ENCODE measurements at regions not wholly inside any gene's neighbourhood (a gene's known extent, or its start where the extent isn't known, plus 50 kb on each side); places are given as distances from the start of the nearest gene placed in this dataset.
"Not testable (repeated sequence)": the region's sequence is repeated elsewhere in the genome, so short reads cannot be mapped to it uniquely, and the experiment has no call there.

DNA sequence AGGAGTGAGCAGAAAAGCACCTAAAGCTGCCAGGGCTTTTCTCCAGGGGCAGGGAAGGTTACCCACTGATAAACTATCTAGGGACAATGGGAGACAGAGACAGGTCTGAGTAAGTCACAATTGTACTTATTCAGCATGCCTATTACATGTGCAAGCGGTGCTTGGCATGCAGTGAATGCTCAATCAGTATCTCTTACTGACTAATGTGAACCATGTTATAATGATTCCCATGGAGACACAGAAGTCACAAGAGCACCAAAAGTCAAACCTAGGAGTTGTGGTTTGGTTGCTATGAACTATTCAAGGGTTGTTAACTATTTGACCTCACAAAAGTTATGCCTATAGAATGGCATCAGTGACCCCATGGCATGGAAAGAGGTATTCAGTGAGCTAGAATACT is 50.0 kb upstream of the RASGRP1 start:
- no peak for FAIRE-seq
- DNase-seq (ENCODE audit: insufficient read length, low spot score), result no peak

DNA sequence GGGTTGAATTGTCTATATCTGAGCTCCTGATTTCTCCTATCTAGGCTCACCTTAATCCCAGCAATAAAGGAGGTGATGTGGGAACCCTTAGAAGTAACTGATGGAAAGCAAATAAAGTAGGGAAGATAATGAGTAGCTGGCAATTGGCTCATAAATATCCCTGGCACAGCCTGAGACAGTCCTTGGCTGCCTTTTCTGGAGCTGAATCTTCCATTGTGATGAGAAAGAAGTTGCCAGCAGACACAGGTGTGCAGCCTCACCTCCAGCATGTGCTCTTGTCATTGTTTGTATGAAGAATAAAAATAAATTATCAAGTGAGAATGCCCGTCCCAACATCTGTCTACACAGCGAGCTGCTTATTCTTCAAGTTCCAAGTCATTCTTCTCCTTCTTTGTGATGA is 53.2 kb upstream of the RASGRP1 start:
- DNase-seq (ENCODE audit: insufficient read length, low spot score), result no peak
- no peak for FAIRE-seq

DNA sequence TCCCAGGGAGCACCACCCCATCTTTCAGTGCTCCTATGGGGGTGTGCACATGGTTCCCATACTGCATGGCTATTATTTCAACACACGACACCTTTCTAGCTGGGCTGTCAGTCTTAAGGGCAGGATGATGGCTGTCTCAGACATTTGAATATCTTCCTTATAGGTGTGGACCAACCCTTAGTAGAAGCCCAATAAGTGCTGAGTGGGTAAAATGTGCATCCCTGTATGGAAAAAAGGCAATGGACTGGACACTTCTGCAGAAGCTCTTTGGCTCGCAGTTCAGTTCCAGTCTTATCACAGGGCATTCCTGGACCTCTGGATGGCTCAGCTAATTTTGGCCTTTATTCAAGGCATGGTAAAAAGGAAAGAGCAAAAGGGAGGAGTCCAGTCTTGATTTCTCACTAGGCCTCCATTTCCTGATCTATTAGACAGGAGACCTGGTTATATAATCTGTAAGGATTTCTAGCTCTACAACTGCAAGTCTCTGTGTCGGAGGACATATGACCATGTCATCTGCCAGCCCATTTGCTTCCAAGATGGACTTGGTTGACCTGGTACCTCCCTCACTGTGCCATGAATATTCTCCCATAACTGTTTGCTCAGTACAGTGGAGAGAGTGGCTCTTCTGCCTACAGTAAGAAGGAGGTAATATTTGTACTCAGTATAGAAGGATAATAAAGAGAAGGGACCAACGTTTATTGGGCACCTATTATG is 53.8 kb upstream of the RASGRP1 start:
- no peak for DNase-seq (ENCODE audit: insufficient read length, low spot score)
- no peak for FAIRE-seq

DNA sequence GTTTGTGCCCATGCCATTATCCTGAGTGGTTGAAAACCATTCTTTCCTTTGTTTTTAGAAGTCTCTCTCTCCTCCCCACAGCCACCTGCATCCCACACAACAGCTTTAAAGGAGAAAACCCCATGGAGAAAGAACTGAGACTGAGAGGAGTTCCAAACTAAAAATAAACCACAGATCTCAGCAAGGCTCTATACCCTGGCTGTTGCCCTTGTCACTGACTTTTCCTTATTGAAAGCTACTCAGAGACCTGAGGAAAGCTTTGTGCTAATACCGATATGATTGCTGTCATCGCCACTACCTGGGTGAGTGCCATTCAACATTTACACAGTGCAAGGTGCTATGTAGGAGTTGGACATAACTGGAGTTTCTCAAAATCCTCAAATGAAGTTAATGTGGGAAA is 55.5 kb upstream of the RASGRP1 start:
- no peak for DNase-seq (ENCODE audit: insufficient read length, low spot score)
- FAIRE-seq, result no peak

DNA sequence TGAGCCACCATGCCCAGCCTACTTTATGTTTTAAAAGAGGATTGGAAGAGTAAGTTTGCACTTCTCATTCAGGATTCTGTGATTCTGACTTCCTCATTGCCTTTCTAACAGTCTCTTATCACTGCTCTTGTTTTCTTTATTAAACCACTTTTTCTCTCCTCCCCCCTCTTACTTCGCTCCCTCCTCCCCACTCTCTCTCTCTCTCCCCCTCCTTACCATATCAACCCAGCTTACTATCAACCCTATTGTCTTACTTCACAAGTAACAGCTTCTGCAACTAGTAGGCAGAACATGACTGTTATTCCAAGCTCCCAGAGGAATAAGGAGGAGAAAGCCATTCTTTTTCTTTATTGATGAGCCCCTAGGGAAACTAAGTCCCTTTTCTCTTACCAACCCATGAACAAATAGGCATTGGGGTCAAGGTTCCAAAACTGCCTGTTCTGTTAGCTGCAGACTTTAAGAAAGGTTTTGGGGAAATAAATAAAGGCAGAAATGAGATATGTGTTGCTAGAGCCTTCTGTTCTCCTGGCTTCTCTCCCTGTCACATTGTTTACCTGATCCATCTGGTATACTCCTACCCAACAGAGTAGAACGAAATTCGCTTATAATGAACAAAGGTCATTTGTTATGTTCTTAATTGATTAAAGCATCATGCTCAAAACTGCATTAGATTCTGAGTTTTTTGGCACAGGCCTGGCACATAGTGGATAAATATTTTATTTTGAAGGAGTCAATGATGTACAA is 56.4 kb upstream of the RASGRP1 start:
- DNase-seq (ENCODE audit: insufficient read length, low spot score) (no peak), FAIRE-seq (no peak)

DNA sequence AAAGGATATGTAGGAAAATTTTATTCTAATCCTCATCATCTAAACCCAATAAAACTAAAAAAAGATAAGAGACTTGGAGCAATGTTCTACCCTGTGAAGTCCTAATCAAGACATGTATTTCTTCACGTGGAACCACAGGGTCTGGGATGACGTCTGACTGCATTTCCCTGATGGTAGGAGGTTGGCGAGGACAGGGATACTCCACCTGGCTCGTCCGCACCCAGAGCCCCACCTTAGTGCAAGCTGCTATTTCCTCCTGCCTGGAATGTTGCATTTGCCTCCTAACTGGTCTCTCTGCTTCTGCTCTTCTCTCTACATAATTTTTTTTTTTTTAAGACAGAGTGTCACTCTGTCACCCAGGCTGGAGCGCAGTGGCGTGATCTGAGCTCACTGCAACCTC is 57.7 kb upstream of the RASGRP1 start:
- DNase-seq (ENCODE audit: insufficient read length, low spot score), result no peak
- FAIRE-seq, result no peak

DNA sequence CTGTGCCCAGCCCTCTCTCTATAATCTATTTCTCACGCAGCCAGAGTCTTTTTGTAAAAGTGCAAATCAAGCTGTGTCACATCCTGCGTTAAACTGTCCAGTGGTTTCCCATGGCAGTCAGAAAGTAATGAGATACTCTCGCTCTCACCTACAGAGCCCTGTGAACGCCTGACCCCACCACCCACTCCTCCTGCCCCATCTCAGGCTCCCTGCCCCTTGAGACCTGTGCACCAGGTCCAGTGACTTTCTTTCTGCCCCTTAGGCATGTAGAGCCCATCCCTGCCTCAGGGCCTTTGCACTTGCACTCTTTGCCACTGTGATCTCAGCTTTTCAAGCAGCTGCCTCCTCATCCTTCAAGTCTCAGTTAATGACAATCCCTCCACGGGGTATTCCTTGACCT is 58.3 kb upstream of the RASGRP1 start:
- DNase-seq (ENCODE audit: insufficient read length, low spot score) (no peak), FAIRE-seq (no peak)

DNA sequence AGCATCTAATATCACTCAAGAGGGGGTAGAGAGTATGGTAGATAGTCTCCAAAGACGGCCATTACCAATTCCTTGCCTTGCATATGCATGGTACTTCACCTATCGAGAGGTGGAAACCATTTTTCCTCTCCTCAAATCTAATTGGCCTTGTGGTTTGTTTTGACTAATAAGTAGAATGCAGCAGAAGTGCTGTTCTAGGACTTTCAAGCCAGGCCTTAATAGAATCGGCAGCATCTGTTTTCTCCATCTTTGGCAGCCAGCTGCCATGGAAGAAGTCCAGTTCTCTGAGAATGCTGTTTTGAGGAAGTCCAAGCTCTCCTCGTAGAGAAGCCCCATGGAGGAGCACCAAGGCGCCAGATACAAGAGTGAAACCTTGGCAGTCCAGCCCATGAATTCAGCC is 59.1 kb upstream of the RASGRP1 start:
- DNase-seq (ENCODE audit: insufficient read length, low spot score) (no peak), FAIRE-seq (no peak)

DNA sequence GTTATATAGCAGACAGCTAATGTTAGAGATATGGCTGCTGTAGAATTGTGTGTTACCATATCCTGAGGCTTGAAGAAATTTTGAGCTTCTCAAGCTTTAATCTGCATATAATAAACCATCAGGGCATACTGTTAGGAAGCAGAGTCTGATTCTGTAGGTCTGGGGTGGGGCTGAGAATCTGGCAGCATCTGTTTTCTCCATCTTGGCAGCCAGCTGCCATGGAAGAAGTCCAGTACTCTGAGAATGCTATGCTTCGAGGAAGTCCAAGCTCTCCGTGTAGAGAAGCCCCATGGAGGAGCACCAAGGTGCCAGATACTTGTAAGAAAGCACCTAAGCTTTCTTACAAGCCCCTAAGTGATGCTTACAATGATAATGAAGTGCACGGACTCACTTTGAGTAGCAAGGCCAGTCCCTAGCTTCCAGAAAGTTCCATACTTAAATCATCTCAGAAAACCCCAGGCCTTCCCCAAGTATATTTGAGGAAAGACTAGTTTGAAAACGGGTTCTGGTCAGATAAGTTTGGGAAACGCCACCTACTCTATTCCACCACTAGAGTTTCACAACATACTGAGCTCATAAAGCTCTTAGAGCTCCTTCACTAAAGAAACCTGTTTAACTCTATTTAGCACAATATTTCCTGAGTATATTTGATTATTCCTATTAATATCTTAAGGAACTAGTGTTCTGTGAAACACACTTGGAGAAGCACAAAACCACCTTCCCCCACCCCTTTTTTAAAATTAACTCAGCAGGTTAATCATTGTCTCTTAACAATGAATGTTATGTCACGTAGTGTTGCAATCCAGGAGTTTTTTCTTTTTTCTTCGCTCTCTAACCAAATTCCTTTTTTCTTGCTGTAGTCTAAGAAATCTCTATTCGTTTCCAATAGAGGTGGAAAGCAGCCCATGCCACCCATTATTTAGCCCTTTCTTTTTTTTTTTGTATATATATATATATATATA is 59.9 kb upstream of the RASGRP1 start:
- no peak for DNase-seq (ENCODE audit: insufficient read length, low spot score)
- no peak for FAIRE-seq

DNA sequence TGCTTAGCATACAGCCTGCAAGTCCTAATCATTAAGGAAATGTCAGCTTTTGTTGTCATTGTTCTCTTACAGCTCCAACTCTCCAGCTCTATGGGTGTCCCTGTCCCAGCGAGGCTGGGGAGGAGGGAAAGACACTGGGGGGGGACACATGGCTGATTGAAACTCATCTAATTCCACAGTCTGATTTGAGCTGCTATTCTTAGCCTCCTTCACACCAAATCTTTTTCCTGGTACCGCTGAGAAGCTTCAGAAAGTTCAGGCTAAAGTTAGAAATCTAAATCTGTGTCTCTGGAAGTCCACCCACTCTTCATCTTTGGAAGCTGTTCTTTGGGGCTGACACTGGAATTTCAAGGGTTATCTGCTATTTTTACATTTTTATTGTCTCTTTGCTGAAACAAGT is 61.3 kb upstream of the RASGRP1 start:
- no peak for FAIRE-seq

DNA sequence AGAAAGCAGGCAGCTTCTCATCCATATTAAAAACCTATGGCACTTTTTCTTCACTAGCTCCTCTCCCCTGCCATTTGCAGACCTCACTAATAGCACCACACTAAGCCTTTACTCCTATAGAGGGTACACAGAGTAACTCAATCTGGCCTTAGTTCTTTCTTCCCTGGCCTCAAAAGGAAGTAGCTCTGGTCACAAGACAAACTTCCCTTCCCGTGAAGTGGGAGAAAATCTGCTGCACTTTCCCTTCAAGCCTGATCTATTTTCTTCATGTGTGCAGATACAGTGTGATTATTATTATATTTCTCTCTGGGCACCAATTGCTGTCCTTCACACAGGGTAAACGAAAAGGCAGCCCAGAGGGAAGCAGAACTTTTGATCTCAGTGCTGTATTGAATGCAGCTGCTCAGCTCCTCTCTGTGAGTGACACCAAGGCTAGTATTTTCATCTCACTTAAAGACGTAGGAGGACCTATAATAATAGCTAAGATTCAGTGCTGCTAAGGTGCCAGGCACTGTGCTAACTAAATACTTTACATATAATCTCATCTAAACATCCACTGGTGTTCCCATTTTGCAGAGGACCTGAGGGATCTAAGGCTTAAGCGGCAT is 61.9 kb upstream of the RASGRP1 start:
- FAIRE-seq (no peak), DNase-seq (ENCODE audit: insufficient read length, low spot score) (no peak)

More for the DNA sequence above, 61.3 kb upstream of the RASGRP1 start:
- DNase-seq (ENCODE audit: insufficient read length, low spot score), result no peak

DNA sequence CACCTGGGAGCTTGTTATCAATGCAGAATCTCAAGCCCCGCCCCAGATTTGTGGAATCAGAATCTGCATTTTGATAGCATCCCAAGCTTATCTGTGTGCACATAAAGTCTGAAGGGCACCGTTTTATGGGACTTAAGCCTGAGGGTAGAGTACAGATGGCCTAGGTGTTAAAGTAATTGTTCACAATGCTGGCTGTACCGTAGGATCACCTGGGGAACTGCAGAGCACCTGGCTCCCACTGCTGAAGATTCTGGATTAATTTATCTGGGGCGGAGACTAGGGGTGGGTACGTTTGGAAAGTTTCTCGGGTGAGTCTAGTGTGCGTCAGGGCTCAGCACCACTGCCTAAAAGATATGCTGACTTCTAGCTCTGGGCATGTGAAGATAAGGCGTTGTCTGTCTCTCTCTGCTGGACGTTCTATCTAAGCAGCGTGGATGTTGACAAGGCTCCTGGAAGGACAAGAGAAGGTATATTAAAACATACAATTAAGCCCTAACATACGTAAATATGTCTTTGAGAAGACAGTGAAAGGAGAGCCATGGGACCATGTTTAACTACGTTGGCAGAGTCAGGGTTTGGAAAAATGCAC is 63.2 kb upstream of the RASGRP1 start:
- DNase-seq (ENCODE audit: insufficient read length, low spot score) (no peak), FAIRE-seq (no peak)

DNA sequence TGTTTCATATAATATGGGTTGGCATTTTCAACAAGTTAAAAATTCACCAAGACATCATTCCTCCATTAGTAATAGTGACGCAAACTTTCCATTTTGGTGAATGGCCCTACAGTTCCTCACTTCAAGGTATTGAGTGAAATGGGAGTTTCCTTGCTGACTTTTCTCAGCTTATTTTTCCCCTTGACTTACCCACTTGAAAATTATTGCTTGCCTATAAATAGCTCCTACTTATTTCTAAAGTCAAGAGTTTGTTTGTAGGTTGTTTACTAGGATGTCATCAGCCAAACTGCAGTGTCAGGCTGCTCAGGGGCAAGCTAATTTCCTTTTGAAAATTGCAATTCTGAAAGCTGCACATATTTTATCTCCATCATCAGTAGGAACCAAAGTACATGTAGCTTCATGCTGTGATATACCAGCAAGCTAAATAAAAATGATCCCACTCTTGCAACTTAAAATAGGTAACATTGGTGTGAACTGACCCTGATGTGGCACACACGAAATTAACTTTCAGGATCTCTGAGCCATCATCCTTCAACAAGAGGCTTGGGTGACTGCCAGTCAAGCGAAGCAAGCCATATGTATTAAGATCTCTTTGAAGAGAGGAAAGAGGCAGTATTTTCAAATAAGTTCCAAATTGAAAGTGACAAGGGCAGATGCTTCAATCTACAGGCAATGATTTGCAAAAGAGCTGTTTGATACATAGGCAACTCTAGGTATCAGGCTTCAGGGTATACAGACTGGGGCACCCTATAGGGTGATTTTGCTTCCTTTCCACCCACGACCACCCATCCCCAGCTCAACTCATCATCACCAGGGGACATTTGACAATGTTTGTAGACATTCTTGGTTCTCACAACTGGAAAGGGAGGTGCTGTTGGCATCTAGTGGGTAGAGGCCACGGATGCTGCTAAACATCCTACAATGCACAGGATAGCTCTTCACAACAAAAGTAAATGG is 66.8 kb upstream of the RASGRP1 start:
- no peak for FAIRE-seq
- DNase-seq (ENCODE audit: insufficient read length, low spot score), result no peak

DNA sequence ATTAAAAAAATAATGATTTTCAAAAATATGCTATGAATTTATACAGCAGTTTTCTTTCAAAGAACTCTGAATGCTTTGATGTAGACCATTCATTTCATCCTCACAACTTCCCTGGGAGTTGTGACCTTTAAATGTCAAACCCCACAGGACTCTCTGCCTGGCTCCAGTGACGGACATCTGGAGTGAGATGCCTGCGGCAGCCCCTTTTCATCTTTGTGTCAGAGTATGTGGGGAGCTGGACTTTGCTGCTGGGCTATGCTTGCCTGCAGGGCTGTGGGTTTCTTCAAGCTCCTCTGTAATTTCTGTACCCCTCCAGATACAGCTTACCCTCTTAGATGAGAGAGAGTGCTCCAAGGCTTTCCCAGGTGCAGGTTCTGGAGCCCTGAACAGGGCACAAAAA is 70.6 kb upstream of the RASGRP1 start:
- DNase-seq (ENCODE audit: insufficient read length, low spot score) (no peak), FAIRE-seq (no peak)

DNA sequence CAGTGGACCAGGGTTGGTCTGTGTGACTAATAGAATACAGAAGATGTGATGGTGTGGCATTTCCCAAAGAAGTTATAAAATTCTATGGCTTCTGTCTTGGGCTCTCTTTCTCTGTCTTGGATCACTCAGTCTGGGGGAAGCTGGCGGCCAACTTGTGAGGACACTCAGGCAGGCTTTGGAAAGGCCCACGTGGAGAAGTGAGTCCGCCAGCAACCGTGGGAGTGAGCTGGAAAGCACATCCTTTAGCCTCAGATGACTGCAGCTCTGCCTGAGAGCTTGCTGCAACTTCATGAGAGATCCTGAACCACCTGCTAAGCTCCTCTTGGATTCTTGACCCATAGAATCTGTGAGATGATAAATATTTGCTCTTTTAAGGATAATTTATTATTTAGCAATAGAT is 72.0 kb upstream of the RASGRP1 start:
- DNase-seq (ENCODE audit: insufficient read length, low spot score) (no peak), FAIRE-seq (no peak)

DNA sequence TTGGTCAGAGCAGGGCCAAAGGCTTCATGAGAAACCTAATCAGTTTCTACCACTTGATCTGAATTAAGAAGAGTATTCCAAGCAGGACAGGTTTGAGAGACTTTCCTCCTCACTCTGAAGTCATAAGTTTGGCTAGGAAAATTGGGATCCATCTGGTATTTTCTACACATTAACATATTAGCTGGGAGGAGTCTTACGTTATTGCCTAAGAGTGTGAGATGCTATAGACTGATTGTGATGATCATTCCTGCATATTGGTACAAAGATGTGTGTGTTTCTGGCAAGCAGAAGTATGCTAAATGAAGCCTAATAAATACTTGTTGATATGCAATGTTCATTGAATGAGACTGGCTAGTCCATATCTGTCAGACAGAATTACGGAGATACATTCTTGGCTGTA is 73.5 kb upstream of the RASGRP1 start:
- FAIRE-seq, result no peak
- DNase-seq (ENCODE audit: insufficient read length, low spot score), result no peak

DNA sequence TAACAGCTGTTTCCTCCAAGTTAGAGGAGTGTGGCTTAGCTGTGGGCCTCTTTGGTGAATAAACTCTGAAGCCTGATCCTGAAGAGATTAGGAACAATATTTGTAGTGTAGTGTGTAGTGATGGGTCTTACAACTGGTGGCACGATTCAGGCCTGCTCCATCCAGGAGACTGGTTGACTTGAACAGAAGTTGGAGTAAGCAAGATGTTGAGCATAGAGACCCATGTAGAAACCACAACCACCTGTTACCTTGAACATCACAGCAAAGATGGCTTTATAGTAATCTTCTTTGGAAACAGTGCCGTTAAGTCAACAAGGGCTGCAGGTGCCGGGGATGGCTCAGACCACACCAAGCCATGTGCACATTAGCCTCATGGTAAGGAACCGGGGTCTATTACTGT is 74.2 kb upstream of the RASGRP1 start:
- DNase-seq (ENCODE audit: insufficient read length, low spot score), result no peak
- no peak for FAIRE-seq

DNA sequence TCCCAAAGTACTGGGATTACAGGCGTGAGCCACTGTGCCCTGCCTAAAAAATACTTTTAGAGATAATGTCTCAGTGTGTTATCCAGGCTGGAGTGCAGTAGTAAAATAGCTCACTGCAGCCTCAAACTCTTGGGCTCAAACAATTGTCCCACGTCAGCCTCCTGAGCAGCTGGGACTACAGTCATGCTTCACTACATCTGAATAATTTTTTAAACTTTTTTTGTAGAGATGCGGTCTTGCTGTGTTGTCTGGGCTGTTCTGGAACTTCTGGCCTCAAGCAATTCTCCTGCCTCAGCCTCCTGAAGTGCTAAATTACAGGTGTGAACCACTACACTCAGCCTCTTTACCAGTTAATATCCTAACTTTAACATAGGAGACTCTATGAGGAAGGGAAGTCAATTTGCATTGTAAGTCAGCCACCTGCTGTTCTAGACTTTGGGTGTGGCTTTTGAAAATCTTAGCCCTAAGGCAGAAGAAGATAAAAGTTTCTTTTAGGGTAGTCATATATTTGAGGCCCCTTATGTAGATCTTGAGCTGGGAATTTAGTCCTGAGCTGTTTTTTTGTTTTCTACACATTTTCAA is 78.2 kb upstream of the RASGRP1 start:
- FAIRE-seq, result no peak
- no peak for DNase-seq (ENCODE audit: insufficient read length, low spot score)

DNA sequence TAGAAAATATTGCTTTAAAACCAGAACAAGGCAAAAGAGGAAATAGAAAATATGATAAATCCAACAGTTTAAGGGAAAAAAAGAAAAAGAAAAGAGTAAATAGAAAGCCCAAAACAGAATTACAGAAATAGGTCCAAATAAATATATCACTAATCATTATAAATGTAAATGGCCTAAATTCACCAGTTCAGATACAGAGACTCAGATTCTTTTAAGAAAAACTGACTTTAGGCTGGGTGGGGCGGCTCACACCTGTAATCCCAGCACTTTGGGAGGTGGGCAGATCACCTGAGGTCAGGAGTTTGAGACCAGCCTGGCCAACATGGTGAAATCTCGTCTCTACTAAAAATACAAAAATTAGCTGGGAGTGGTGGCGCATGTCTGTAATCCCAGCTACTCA is 79.7 kb upstream of the RASGRP1 start:
- not testable (repeated sequence) for DNase-seq (ENCODE audit: insufficient read length, low spot score); FAIRE-seq

Data from HTR-8/SVneo (cell line).